ENCODE measurements at regions not wholly inside any gene's neighbourhood (a gene's known extent, or its start where the extent isn't known, plus 50 kb on each side); places are given as distances from the start of the nearest gene placed in this dataset.
"Not testable (repeated sequence)": the region's sequence is repeated elsewhere in the genome, so short reads cannot be mapped to it uniquely, and the experiment has no call there.

- Mint-ChIP-seq H3K9me3 (peaks cover 2% of the 10 kb centered on the region), H3K27me3 (peaks cover 8% of the 10 kb centered on the region), H3K4me1 (no peaks in the 10 kb centered on the region), H3K4me3 (no peak overlapping the region), H3K27ac (no peak overlapping the region), H3K36me3 (no peaks in the 10 kb centered on the region)
- ATAC-seq (ENCODE audit: low read depth) (no peak), DNase-seq (ENCODE audit: low spot score in 2 of 2) (no peak)
These were observed 299.4 kb downstream of the MAN2A1 start for GRCh38 chr5:109989161-109989560.

GRCh38 chr5:109989994-109990722 lies 300.4 kb downstream of the MAN2A1 start:
- Mint-ChIP-seq H3K4me1 (no peaks in the 10 kb centered on the region), H3K27me3 (peaks cover 8% of the 10 kb centered on the region), H3K27ac (no peak overlapping the region), H3K9me3 (peaks cover 2% of the 10 kb centered on the region), H3K4me3 (no peak overlapping the region), H3K36me3 (no peaks in the 10 kb centered on the region)
- DNase-seq (ENCODE audit: low spot score in 2 of 2), result no peak
- ATAC-seq (ENCODE audit: low read depth), result no peak

GRCh38 chr5:109990723-109991359 lies 301.1 kb downstream of the MAN2A1 start:
- ATAC-seq (ENCODE audit: low read depth) (no peak), DNase-seq (ENCODE audit: low spot score in 2 of 2) (no peak)
- no peaks in the 10 kb centered on the region for H3K4me1 Mint-ChIP-seq
- peaks cover 2% of the 10 kb centered on the region for H3K9me3 Mint-ChIP-seq
- H3K27ac Mint-ChIP-seq, result no peak overlapping the region
- no peaks in the 10 kb centered on the region for H3K36me3 Mint-ChIP-seq
- no peak overlapping the region for H3K4me3 Mint-ChIP-seq
- peaks cover 8% of the 10 kb centered on the region for H3K27me3 Mint-ChIP-seq

GRCh38 chr5:109992264-109992915 lies 302.7 kb downstream of the MAN2A1 start:
- Mint-ChIP-seq H3K36me3 (no peaks in the 10 kb centered on the region), H3K4me1 (no peaks in the 10 kb centered on the region)

GRCh38 chr5:109994135-109994534 lies 304.4 kb downstream of the MAN2A1 start:
- DNase-seq (ENCODE audit: low spot score in 2 of 2) (no peak), ATAC-seq (ENCODE audit: low read depth) (no peak)
- Mint-ChIP-seq H3K4me3 (no peak overlapping the region), H3K27ac (no peak overlapping the region), H3K9me3 (peaks cover 6% of the 10 kb centered on the region), H3K4me1 (no peaks in the 10 kb centered on the region), H3K36me3 (no peaks in the 10 kb centered on the region), H3K27me3 (peaks cover 7% of the 10 kb centered on the region)

More at GRCh38 chr5:109992264-109992915, 302.7 kb downstream of the MAN2A1 start:
- Mint-ChIP-seq H3K9me3 (peaks cover 2% of the 10 kb centered on the region), H3K4me3 (no peak overlapping the region), H3K27me3 (peaks cover 10% of the 10 kb centered on the region), H3K27ac (peak overlapping the region; percentile 23)
- ATAC-seq (ENCODE audit: low read depth), result no peak
- no peak for DNase-seq (ENCODE audit: low spot score in 2 of 2)

- Mint-ChIP-seq H3K4me3 (no peak overlapping the region), H3K27me3 (peaks cover 9% of the 10 kb centered on the region), H3K27ac (no peak overlapping the region), H3K9me3 (peaks cover 6% of the 10 kb centered on the region), H3K36me3 (no peaks in the 10 kb centered on the region), H3K4me1 (peaks cover 7% of the 10 kb centered on the region)
- DNase-seq (ENCODE audit: low spot score in 2 of 2), result no peak
- no peak for ATAC-seq (ENCODE audit: low read depth)
These were observed 306.5 kb downstream of the MAN2A1 start for GRCh38 chr5:109996246-109996645.

- H3K27ac Mint-ChIP-seq, result no peak overlapping the region
- no peak overlapping the region for H3K4me3 Mint-ChIP-seq
- H3K27me3 Mint-ChIP-seq, result peaks cover 9% of the 10 kb centered on the region
- peaks cover 6% of the 10 kb centered on the region for H3K9me3 Mint-ChIP-seq
- DNase-seq (ENCODE audit: low spot score in 2 of 2), result no peak
- H3K36me3 Mint-ChIP-seq, result no peaks in the 10 kb centered on the region
- H3K4me1 Mint-ChIP-seq, result peaks cover 7% of the 10 kb centered on the region
- ATAC-seq (ENCODE audit: low read depth), result no peak
These were observed 307.4 kb downstream of the MAN2A1 start for GRCh38 chr5:109997161-109997560.

- ATAC-seq (ENCODE audit: low read depth) (no peak), DNase-seq (ENCODE audit: low spot score in 2 of 2) (no peak)
- H3K4me1 Mint-ChIP-seq, result peaks cover 7% of the 10 kb centered on the region
- H3K9me3 Mint-ChIP-seq, result peaks cover 4% of the 10 kb centered on the region
- peaks cover 5% of the 10 kb centered on the region for H3K27me3 Mint-ChIP-seq
- H3K27ac Mint-ChIP-seq, result no peak overlapping the region
- H3K4me3 Mint-ChIP-seq, result no peak overlapping the region
- H3K36me3 Mint-ChIP-seq, result no peaks in the 10 kb centered on the region
These were observed 308.5 kb downstream of the MAN2A1 start for GRCh38 chr5:109998208-109998607.

GRCh38 chr5:109998726-109999125 lies 309.0 kb downstream of the MAN2A1 start:
- DNase-seq (ENCODE audit: low spot score in 2 of 2) (no peak), ATAC-seq (ENCODE audit: low read depth) (no peak)
- Mint-ChIP-seq H3K27me3 (peaks cover 5% of the 10 kb centered on the region), H3K4me1 (peaks cover 7% of the 10 kb centered on the region), H3K4me3 (no peak overlapping the region), H3K9me3 (peaks cover 4% of the 10 kb centered on the region), H3K27ac (no peak overlapping the region), H3K36me3 (no peaks in the 10 kb centered on the region)

- Mint-ChIP-seq H3K9me3 (peaks cover 8% of the 10 kb centered on the region), H3K4me3 (no peak overlapping the region), H3K4me1 (peaks cover 7% of the 10 kb centered on the region), H3K36me3 (no peaks in the 10 kb centered on the region), H3K27ac (no peak overlapping the region), H3K27me3 (peaks cover 5% of the 10 kb centered on the region)
- no peak for ATAC-seq (ENCODE audit: low read depth)
- no peak for DNase-seq (ENCODE audit: low spot score in 2 of 2)
These were observed 311.9 kb downstream of the MAN2A1 start for GRCh38 chr5:110001648-110002047.

GRCh38 chr5:110002652-110003051 lies 312.9 kb downstream of the MAN2A1 start:
- peaks cover 8% of the 10 kb centered on the region for H3K9me3 Mint-ChIP-seq
- H3K4me3 Mint-ChIP-seq, result no peak overlapping the region
- H3K36me3 Mint-ChIP-seq, result no peaks in the 10 kb centered on the region
- ATAC-seq (ENCODE audit: low read depth) (no peak), DNase-seq (ENCODE audit: low spot score in 2 of 2) (no peak)
- peaks cover 7% of the 10 kb centered on the region for H3K4me1 Mint-ChIP-seq
- H3K27me3 Mint-ChIP-seq, result peaks cover 4% of the 10 kb centered on the region
- H3K27ac Mint-ChIP-seq, result no peak overlapping the region

GRCh38 chr5:110005907-110006562 lies 316.3 kb downstream of the MAN2A1 start:
- not testable (repeated sequence) for H3K27me3 Mint-ChIP-seq; ATAC-seq (ENCODE audit: low read depth); H3K4me3 Mint-ChIP-seq; H3K4me1 Mint-ChIP-seq; DNase-seq (ENCODE audit: low spot score in 2 of 2); H3K36me3 Mint-ChIP-seq; H3K9me3 Mint-ChIP-seq; H3K27ac Mint-ChIP-seq

GRCh38 chr5:110007101-110007500 lies 317.4 kb downstream of the MAN2A1 start:
- Mint-ChIP-seq H3K4me1 (no peaks in the 10 kb centered on the region), H3K27ac (no peak overlapping the region)

GRCh38 chr5:110008131-110008530 lies 318.4 kb downstream of the MAN2A1 start:
- H3K4me3 Mint-ChIP-seq, result no peak overlapping the region
- H3K27me3 Mint-ChIP-seq, result peaks cover 2% of the 10 kb centered on the region
- DNase-seq (ENCODE audit: low spot score in 2 of 2), result no peak
- no peak overlapping the region for H3K27ac Mint-ChIP-seq
- no peaks in the 10 kb centered on the region for H3K4me1 Mint-ChIP-seq
- H3K36me3 Mint-ChIP-seq, result no peaks in the 10 kb centered on the region
- H3K9me3 Mint-ChIP-seq, result peaks cover 4% of the 10 kb centered on the region
- ATAC-seq (ENCODE audit: low read depth), result no peak

More at GRCh38 chr5:110007101-110007500, 317.4 kb downstream of the MAN2A1 start:
- Mint-ChIP-seq H3K36me3 (no peaks in the 10 kb centered on the region), H3K9me3 (peaks cover 4% of the 10 kb centered on the region), H3K27me3 (no peaks in the 10 kb centered on the region), H3K4me3 (no peak overlapping the region)
- ATAC-seq (ENCODE audit: low read depth), result no peak
- DNase-seq (ENCODE audit: low spot score in 2 of 2), result no peak

Measured in memory B cell (primary cell).